GM19239 (cell line): ENCODE measurements at regions not wholly inside any gene's neighbourhood (a gene's known extent, or its start where the extent isn't known, plus 50 kb on each side); places are given as distances from the start of the nearest gene placed in this dataset.
"Not testable (repeated sequence)": the region's sequence is repeated elsewhere in the genome, so short reads cannot be mapped to it uniquely, and the experiment has no call there.

Source experiments
- DNase-seq: peaks from one replicate; pipeline ENCODE4 v3.0.0; 2011; ENCODE audit warnings: low spot score; ENCODE audit not compliant: insufficient read length
- FAIRE-seq: peaks from 2 replicates; lab custom pipeline; 2011; peaks lifted over from hg19 to GRCh38; lab: Jason Lieb, UNC

- FAIRE-seq (no peak), DNase-seq (no peak)
Observed at GRCh38 chr1:222417264-222417663, 130.6 kb downstream of the HHIPL2 start.

DNA sequence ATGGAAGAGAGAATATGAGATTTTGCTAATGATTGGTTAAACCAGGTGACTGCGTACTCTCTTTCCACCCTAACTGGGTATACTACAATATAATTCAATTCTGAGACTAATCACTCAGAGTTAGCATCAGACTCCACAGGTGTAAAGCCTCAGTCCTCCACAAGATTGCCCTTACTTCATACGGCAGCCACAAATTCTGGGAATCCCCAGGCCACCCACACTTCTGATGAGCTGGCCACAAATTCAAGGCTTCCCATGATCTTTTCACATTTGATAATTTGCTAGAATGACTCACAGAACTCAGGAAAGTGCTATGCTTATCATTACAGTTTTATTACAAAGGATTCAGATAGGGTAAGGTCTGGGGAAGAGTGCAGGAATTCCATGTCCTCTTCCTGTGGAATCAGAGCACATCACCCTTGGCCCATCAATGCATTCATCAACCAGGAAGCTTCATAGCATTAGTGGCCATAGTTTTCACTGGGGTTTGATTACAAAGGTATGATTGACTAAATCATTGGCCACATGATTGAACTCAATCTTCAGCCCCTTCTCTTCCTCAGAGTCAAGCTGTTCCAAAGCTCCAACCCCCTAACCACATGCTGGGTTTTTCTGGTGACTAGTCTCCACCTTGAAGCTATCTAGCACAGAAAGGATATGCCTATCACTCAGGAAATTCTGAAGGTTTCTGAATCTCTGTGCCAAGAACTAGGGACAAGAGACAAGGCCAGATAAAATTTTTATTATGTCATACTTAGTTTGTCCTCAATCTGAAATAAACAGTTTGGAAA lies 131.7 kb downstream of the HHIPL2 start:
- no peak for FAIRE-seq
- no peak for DNase-seq

- FAIRE-seq (no peak), DNase-seq (no peak)
Observed at GRCh38 chr1:222415441-222415840, 132.5 kb downstream of the HHIPL2 start.

DNA sequence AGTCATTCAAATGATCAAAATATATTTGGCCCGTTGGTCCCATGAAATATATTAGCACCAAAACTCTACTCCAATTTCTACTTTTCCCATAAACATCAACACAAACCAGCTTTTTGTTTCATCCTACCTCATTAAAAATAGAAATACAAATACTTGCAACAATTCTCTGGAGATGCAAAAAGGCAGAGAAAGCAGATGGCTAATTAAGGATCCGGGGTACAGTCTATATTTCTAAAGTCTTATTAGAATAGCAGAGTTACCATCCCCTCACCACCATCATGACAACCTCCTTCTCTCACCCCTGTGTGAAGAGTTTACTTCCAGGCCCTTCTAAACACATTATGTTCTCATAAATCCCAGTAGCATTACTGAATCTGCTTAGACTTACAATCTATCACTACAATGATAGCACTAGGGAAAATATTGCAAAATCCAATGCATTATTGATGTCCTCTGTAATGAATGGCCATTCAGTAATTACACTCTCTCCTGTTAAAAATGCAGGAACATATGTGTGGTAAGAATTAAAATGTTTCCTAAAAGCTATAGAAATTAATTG lies 133.8 kb downstream of the HHIPL2 start:
- DNase-seq (no peak), FAIRE-seq (no peak)

- no peak for DNase-seq
- no peak for FAIRE-seq
Observed at GRCh38 chr1:222413436-222413835, 134.5 kb downstream of the HHIPL2 start.

- no peak for FAIRE-seq
- DNase-seq: no peak
Observed at GRCh38 chr1:222404710-222405109, 143.2 kb downstream of the HHIPL2 start.

DNA sequence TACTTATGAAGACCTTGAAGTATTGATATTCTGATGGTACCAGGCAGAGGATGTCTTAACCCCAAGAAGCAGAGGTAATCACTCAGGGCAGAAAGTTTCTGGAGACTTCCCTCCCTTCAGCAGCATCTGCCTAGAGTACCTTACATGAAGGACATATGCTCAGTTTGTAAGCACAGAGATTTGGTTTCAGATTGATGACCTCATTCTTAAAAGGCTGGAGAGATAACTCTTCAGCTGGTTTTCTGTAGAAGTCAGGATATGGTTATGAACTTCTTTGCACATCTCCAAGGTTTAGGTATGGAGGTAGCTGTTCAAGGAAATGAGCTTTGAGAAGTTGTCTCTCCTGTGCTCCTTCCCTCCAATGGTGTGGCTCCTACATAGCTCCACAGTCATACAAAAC lies 148.7 kb downstream of the HHIPL2 start:
- DNase-seq (no peak), FAIRE-seq (no peak)

DNA sequence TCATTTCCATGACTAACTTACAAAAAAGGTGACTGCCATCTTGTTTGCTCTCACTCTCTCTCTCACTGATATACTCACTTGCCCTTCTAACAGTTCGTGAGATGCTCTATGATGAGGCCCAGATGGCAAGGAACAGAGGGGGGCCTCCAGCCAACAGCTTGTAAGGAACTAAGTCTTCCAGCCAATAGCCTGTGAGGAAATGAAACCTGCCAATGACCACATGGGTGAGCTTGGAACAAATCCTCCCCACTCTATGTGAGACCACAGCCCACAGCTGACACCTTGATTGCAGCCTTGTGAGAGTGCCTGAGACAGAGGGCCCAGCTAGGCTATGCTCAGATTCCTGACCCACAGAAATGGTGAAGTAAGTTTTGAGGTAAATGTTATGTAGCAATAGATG lies 153.7 kb downstream of the HHIPL2 start:
- DNase-seq (no peak), FAIRE-seq (no peak)

DNA sequence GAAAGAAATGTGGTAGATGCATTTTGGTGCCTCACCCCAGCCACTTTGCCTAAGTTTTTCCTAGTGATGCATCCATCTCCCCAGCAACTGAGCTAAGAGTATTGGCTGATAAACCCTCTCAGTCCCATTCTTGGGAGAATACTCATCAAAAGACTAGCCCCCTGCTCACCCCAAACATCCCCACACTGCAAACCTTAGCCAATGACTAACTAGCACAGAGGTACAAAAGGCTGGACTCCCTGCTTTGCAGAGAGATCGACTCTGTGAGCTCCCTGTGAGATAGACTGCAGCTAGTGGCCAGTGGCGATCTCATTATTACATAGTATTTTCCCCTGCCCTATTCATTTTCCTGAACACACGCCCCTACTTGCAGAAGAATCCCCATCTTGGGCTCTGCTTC lies 155.3 kb downstream of the HHIPL2 start:
- DNase-seq (no peak), FAIRE-seq (no peak)

DNA sequence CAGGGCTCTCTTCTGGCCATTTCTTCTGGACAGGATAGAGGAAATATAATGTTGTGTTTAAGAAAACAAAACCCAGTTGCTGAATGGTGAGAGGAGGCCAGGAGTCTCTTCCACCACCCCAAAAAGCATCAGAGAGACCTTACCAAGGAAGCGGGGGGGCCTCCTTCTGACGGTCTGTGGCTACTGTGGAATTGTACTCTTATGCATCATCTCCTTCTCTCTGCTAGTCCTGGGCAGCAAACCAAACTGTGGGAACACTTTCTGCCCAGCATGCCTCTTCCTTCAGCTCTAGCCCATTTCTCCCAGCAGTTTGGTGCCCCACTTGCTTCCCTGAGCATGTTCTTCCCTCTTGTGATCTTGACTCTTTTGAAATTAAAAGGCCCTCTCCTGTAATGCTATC lies 157.7 kb downstream of the HHIPL2 start:
- no peak for FAIRE-seq
- DNase-seq: no peak

DNA sequence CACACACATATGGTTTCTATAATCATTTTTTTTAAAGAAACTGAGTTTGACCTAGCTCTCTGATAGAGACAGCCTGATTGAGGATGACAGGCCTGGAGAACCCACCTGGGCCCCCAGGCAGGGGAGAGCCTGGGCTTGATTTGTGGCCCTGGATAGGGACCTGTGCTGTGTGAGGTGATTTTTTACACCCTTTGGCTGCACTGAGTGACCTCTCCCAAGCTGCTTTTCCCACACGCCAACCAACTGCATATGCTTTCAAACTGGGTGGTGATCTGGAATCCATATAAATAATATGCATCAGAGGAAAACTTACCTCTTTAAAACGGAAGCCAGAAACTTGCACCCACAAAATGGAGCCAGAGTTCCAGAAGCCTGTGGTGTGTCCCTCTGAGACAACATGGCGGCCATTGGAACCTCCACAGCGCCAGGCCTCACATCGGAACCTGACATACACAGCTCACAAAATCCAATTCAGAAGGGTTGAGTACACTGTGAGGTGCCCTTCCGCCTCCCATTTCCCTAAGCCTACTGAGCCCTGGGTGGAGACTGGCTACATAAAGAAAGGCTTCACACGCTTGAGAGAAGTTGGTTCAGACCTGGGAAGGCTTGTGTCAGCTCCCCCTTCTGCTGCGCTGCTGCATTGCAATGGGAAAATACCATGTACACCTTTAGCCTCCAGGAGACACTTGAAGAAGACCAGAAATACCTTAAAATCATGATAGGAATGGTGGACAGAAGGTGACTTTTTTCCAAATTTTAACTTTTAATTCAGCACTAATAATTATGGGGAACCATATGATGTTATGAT lies 160.7 kb downstream of the HHIPL2 start:
- no peak for FAIRE-seq
- DNase-seq: no peak

DNA sequence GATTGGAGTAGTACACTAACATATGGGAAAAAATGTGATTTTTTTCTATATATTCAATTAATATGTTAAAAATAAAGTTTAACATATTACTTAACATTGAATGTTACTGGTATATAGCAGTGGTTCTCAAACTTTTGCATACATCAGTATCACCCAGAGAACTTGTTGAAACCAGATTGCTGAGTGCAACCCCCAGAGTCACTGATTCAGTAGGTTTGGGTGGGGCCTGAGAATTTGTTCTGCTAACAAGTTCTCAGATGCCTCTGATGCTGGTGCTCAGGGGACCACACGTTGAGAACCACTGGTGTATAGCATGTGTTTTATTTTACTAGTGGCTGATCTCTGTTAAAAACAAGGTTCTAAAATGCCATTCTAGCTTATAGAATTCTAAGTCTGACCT lies 161.9 kb downstream of the HHIPL2 start:
- FAIRE-seq: no peak
- no peak for DNase-seq

GRCh38 chr1:222385262-222385661 lies 162.6 kb downstream of the HHIPL2 start:
- FAIRE-seq: no peak
- DNase-seq: no peak

DNA sequence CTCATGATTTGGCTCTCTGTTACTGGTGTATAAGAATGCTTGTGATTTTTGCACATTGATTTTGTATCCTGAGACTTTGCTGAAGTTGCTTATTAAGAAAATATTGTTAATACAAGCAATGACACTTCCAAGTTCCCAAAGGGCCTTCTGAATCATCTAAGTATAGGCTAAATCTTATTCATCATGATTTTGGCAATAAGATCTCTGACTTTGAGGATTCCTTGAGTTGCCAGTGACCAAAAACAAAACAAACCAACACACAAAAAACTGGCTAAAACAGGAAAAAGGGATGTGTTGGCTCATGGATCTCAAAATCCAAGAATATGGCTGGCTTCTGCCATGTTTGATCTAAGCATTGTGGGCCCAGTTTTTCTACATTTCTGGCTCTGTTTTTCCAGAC lies 163.4 kb downstream of the HHIPL2 start:
- no peak for FAIRE-seq
- DNase-seq: no peak

DNA sequence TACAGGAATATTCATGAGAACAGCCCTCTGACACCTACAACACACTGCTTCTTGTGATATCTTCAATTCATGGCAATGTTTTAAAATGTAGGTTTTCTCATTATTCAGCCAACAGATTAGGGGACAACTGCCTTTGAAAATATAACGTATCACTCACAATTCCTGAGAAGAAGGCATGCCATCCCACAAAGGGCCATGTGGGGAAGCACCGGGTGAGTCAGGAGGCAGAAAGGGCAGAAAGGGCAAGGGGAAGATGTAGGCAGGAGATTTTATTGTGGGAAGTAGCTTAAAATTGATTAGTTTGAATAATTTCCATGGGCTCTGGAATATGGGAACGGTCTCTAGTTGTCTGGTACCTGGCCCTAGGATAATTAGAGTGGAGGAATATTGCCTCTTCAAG lies 165.7 kb downstream of the HHIPL2 start:
- DNase-seq (no peak), FAIRE-seq (no peak)

DNA sequence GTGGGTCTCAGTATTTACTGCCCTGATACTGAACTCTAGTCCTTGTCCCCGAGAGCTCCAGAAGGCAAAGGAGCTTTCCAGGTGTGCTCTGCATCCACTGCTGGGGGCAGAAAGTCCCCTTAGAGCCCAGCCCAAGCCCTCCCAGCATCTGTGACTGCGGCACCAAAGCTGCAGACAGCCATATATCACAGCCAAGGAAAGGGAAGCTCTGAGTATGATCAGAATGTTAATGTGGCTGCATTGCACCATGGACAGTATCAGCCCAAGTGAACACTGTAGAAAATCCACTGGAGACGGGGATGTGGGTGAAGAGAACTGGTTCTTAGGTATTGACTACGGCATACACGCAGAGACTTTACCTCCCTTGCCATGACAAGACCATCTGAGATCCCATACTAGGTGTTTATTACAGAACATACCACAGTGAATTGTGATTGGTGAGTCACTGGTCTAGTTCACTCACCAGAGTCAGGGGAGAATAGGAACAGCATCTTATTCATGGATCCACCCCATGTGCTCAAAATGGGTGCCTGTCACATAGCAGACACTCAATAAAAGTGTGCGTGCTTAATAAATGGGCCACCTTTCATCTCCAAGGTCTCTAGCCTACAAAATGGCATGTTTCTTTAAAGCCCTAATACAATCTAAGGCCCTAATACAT lies 170.3 kb downstream of the HHIPL2 start:
- FAIRE-seq: no peak
- no peak for DNase-seq

- FAIRE-seq, DNase-seq: not testable (repeated sequence)
Observed at GRCh38 chr1:222376791-222377190, 171.1 kb downstream of the HHIPL2 start.

GRCh38 chr1:222375701-222376100 lies 172.2 kb downstream of the HHIPL2 start:
- FAIRE-seq (no peak), DNase-seq (no peak)

- no peak for DNase-seq
- no peak for FAIRE-seq
Observed at GRCh38 chr1:222373831-222374602, 173.9 kb downstream of the HHIPL2 start.

GRCh38 chr1:222373216-222373615 lies 174.7 kb downstream of the HHIPL2 start:
- DNase-seq (no peak), FAIRE-seq (no peak)
